Activated T-helper 1 cell treated with Interleukin-2 at 50 U/mL for 16 hours (primary cell): ENCODE measurements at regions not wholly inside any gene's neighbourhood (a gene's known extent, or its start where the extent isn't known, plus 50 kb on each side); places are given as distances from the start of the nearest gene placed in this dataset.
"Not testable (repeated sequence)": the region's sequence is repeated elsewhere in the genome, so short reads cannot be mapped to it uniquely, and the experiment has no call there.

Experiments used
- DNase-seq: peaks from one replicate; pipeline ENCODE4 v3.0.0-alpha.2; 2020; ENCODE audit warnings: low read depth

DNA sequence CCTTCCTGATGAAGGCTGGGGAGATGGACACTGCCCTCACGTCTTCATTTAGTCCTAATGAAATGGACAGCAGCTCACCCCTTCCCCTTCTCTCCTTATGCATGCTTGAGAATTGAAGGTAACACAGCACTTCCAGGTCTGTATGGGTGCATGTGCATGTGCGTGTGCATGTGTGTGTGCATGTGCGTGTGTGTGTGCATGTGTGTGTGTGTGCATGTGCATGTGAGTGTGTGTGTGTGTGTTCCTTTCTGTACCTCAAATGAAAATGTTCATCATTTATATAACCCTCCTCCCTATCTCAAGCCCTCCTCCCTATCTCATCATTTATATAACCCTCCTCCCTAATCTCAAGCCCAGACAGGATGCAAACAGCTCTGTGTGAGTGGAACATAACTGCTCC, 444.8 kb downstream of the MAT2B start:
- DNase-seq = no peak

DNA sequence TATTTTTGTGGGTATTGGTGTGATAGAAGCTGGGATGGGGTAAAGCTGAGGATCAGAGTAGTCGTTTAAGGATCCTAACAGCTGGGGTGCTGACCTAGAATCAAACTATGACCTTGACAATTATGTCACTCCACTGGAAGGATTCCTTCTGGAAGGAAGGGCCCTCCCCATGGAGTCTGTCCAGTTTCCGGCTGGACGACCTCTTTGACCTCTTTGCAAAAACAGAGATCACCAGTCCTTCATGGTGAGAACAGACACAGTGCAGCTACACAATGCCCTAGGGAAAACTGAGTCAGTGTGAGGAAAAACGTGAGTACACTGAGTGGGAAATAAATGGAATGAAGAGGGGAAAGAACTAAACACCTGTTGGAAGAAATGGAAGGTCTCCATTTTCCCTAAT, 445.6 kb downstream of the MAT2B start:
- no peak for DNase-seq

DNA sequence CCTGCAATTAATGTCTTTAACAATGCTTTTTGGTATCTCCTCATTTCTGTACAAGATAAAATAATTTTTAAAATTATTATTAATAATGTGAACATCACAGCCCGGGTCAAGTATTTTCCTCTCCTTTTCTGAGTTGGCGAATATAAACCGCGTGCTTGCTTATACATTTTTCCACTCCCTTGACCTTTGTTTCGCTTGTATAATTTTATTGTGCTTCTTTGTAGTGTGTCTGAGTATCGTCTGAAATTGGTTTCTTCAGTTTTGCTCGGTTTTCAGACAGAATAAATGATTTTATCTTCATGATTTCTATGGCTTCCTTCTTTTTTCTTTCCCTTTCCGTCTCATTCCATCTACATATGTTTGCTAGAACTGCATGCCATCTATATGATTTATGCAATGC, 448.5 kb downstream of the MAT2B start:
- DNase-seq = no peak

DNA sequence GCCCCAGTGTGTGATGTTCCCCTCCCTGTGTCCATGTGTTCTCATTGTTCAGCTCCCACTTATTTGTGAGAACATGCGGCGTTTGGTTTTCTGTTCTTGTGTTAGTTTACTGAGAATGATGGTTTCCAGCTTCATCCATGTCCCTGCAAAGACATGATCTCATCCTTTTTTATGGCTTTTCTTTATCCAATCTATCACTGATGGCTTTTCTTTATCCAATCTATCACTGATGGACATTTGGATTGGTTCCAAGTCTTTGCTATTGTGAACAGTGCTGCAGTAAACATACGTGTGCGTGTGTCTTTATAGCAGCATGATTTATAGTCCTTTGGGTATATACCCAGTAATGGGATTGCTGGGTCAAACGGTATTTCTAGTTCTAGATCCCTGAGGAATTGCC, 455.8 kb downstream of the MAT2B start:
- DNase-seq = not testable (repeated sequence)

DNA sequence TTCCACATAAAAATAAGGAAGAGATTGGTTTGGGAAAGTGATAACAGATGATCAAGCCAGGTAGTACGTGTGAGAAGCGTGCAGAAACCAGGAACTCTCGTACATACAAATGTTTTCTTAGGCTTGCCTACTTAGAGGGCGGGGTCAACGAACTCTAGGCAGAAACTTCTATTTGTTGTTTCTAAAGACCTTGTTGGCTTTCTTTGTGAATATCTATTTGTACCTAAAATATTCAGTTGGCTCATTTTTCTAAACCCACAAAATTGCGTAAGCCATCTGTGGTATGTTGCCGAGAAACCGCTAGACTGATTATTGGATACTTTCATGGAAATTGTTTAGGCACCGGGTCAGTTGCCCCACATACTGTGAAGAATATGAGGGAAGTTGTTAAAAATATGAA, 458.5 kb downstream of the MAT2B start:
- no peak for DNase-seq

DNA sequence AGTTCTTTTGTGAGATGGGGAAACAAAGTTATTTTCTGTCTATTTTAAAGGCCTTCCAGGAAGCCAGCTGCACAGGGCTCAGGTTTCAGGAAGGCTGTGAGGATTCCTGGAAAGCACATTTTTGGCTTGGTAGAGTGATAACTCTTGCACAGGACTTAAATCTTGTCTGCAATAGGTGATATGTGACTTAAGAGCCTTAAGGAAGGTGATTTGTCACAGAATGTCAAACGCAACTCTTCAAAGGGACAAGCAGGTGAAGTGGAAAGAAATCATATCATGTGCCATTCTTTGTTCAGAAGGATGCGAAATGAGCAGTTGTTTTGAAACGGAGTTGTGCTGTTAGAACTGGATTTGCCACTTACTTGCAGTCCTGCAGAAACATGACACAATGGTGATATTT, 459.3 kb downstream of the MAT2B start:
- DNase-seq = no peak

DNA sequence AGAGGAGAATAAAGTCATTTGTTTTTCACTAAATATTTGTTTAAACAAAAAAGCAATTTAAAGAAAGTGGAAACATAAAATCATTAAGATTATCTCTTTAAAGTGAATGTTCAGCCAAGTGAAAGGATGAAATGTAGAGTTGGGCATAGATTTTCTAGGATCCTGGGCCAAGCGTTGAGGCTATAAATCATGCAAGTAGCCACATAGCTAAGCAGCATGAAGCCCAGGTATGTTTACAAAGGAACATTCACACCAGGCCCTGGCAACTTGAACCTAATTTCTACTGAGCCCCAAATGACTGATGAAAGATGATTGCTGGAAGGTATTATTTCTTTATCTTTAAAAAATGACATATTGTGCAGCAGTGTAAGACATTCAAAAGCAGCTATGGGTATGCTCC, 461.8 kb downstream of the MAT2B start:
- no peak for DNase-seq

DNA sequence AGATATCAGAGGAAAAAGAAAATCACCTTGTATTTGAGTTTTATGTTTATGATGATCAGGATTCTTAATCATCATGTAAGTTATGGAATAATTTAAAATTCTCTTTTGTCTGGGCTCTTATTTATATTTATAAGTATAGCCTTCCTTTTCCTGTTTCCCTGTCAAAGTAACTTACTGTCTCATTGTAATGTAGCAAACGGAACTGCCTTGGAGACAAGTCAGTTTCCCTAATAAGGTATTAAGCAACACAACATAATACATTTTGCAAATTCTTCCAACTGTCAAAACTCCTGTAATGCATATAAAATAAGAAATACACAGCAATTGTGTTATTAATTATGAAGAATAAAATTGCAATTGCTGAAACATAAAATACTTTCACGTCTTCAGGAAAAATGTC, 463.2 kb downstream of the MAT2B start:
- no peak for DNase-seq

DNA sequence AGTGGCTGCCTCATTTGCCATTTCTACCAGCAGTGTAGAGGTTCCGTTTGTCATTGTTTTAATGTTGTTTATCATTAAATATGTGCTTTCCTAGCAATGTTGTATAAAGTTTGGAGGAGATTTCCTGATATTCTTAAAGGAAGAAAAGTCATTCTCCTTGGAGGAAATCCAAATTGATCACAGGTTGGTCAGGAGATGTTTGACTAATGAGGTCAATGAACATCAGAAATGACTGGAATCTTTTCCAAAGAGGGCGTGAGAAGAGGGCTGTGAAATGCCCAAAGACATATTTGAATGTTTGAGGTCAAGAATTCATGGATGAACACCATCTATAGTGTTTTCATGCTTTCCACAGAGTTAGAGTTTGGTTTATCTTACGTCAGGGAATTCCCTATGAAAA, 471.3 kb downstream of the MAT2B start:
- DNase-seq = no peak

DNA sequence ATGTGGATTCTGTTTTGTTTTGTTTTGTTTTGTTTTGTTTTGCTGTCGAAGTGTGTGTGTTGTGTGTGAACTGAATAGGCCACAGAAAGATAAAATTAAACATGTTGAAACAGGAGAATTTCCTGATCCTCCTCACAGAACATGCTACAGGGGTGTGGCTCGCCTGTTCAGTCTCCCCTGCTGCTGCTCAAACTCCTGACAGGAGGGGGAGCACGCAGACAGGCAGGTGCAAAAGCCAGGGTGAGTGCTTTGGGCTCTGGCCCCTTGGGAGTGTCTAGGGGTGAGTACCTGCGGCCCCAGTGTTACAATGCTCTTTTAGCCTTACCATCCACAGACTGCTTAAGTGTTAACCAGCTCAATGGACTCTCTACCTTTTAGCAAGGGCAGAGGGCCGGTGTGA, 473.5 kb downstream of the MAT2B start:
- no peak for DNase-seq

DNA sequence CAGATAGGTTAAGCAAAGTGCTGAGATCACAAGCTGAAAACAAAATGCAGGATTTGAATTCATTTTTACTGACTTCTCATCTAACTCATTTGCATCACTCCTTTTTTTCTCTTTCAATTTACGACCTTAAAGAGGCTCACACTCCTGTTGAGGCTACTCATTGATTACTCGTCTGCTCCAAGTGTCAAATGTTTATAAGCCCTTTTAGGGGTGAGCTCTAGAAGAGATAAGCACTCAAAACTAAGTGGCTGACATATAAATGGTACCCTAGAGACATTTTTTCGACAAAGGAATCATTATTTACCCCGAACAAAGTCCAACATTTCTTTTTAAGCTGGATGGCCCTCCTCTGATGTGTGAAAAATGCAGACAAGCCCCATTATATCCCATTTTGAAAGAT, 483.1 kb downstream of the MAT2B start:
- DNase-seq = no peak

DNA sequence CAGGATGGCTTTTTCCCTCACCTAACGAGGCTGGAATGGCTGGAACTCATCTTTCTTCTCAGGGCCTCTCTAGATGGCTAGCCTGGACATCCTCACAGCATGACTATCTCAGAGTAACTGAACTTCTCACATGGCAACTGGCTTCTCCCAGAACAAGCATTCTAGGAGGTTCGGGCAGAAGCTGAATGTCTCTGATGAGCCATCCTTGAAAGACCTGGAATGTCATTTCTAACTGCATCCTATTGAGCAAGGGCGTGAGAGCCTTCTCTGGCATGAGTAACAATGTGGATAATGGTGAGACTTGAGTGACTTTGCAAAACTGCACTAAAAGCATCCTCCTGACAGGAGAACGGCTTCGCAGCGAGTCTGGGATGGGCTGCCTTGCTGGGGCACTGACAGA, 487.7 kb downstream of the MAT2B start:
- no peak for DNase-seq

DNA sequence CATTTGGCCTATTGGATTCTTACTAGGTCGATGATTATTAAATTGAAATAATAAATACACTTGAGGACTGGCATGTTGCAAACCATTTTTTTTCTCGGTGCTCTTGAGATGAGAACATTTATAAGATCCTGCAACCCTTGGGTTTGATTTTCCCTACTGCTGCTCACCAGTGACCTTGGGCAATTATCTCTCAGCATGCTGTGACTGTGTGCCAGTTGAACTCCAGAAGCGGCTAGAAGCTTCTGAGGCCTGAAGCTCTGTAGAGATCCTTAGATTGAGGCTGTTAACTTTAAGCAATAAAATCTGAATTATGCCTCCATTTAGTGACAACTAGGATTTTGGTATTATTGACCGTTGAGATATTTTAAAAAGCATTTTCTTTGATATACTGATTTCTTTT, 489.8 kb downstream of the MAT2B start:
- no peak for DNase-seq

DNA sequence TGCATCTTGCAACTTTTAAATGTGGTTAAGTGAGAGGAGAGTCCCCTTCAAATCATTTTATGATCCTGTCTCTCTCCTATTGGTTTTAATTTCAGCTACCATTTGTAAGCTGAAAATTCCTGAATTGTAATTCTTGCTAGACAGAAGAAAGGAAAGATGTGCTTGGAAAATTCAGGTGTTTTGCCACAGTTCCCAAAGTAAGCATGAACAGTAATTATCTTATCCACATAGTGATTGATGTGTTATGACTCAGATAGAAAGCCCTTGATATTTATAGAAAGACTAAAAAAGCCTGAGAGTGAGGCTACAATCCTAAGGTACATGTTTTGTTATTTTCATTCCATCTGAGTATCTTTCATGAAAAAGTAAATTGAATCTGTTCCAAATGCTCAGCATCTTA, 492.5 kb downstream of the MAT2B start:
- DNase-seq = no peak

DNA sequence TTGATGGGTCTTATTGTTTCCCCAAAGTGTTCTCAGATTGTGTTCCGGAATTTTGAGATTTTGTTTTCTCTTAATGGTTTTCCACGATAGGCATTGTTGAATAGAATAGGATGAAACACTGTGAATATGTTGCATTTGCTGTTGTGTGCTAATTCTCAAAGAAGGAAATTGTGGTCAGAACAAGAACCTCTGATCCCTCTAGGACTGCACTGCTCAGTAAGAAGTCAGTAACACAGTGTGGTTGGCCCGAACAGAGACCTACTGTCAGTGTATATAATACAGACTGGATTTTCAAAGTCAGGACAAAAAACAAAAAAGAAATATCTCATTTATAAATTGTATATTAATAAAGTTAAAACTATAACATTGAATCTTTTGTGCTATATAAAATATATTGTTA, 494.8 kb downstream of the MAT2B start:
- DNase-seq = no peak

DNA sequence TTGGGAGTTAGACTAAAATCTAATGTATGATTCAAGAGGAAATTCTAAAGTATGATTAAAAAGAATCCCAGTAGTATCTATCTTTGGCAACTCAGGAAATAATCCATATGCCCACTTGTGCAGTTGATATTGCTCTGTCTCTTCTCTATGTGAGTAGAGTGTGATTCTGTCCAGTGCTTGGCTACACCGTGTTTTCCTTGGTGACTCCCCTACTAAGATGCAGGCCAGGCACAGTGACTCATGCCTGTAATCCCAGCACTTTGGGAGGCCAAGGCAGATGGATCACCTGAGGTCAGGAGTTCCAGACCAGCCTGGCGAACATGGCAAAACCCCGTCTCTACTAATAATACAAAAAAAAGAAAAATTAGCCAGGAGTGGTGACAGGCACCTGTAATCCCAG, 495.4 kb downstream of the MAT2B start:
- DNase-seq = no peak

DNA sequence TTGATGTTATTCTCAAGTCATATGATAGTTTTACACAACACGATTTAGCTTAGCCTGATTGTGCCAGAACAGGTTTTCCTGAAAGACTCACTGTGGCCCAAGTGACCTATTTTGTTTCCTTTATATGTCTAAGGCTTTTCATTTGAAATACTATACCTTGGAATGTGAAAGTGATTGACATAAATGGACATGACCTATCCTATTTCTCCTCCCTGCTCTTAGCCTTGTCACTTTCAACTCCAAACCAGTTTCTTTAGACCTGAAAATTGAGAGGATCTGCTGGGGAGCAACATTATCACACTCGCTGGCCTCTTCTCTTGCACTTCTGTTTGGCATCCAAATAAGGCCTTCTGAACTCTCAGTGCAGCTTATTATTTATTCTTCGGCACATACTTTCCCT, 496.8 kb downstream of the MAT2B start:
- no peak for DNase-seq

DNA sequence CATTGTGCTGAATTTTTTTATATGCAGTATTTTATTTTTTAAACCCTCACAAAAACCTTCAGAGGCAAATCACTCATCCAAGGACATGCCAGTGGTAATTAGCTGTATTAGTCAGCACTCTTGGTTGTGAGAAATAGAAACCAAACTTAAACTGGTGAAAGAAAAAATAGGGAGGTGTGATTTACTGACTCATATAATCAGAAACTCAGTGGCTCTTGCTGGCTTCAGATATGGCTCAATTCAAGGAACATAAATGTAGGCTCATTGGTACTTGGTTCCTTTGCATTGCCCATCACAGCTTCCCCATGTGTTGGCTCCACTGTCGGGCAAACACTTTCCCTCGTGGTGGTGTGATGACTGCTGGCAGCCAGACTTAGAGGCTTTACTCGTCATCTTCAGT, 497.2 kb downstream of the MAT2B start:
- DNase-seq = no peak

DNA sequence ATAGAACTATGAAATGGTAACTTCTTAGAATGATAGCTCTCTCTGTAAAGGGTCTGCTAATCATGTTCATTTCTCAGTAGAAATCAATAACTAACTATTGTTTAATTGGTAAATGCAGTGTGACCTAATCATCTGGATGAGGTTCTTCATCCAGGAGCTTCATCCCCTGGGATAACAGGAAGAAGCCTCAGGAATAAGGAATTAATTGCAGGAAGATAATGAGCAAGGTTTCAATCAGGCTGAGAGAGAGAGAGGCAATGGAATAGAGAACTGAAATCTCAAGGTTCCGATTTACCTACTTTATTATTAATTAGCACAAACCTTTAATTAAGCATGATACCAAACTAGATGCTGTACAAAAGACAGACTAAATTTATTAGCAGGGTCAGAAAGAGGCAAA, 499.7 kb downstream of the MAT2B start:
- DNase-seq = no peak

DNA sequence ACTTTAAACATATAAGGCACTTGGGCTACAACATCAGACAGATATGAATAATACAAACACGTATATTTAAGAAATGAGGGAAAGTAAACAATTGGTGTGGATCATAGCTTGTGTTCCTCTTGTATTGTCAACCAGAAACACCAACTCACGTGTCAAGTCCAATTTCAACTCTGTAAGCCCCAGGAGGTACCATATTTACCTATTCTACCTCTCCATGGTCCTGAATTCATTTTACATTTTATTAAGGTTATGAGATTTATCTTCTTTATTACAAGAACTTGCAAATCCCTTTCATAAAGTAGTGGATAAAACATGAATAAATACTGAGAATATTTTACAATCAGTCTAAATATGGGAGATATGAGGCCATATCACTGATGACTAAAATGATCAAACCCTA, 501.6 kb downstream of the MAT2B start:
- DNase-seq = no peak

DNA sequence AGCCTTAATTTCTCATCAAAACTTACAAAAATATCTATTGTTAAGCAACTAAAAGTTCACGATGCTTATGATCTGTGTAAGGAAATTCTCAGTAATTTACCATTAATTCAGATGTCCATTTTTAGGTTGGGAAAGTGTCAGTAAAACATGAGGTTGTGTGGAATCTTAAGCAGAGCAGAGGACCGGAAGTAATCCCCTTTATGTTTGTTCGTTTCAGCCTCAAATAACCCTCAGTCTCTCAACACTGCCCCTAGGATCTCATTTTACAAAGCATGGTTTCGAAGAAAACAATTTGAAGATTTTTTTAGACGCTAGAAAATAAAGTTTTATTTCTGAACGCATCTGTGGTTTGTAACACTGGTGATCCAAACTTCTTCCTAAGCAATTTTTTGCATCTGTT, 504.2 kb downstream of the MAT2B start:
- no peak for DNase-seq

DNA sequence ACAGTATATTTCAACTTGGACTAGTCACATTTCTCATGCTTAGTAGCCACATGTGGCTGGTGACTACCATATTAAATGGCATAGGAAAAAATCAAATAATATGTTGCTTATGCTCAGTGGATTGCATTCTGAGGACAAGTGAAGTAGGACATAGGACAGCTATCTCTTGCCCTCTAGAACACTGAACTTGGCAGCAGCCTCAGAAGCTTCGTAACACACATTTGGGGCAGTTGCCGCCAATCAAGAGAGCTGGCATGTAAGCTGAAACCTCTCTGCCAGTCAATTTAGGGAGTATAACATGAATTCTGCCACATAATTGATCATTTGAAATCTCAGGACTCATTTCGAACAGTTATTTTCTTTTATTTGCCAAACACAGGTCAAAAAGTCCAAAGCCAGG, 505.5 kb downstream of the MAT2B start:
- DNase-seq = no peak

DNA sequence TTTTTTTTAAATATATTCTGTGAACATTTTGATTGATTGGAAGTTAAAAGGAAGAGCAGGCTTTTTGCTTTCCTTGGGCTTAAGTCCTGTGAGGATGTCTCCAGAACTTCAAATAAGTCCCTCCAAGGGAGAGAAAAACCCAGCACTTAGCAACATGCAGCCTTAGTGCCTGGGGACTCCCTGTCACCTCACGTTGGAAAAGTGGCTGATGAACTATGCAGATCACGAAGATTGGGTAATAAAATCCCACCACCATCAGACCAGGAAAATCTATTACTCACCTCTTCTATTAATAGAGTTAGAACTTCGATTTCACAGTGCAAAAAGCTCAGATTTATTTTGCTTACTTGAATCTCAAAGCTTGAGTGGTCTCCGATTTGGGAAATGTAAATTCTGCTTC, 507.0 kb downstream of the MAT2B start:
- DNase-seq = no peak

DNA sequence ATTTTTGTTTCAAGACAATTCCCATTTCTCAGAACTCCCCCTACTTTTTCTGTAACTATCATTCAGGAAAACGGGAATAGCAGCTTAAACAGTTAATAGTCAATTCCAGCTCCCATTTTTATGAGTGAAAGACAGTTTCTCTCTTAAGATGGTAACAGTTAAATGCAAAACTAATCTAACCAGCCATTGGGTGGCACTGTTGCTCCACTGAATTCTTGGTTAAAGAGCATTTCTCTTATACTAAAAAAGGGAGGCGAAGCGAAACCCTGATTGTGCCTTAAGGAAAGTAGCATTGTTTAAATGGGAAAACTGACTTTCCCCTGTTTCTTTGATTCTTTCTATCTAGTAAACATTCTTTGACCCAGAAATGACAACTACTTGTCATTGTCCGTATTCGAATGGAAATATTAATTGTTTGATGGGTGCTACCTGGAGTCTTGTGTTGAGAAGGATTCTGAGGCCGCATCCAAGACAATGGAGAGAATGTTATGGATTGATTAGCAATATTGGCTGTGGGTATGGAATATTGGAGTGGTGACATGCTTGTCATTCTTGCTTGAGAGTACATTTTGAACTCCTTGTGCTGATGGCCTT, 507.8 kb downstream of the MAT2B start:
- no peak for DNase-seq

DNA sequence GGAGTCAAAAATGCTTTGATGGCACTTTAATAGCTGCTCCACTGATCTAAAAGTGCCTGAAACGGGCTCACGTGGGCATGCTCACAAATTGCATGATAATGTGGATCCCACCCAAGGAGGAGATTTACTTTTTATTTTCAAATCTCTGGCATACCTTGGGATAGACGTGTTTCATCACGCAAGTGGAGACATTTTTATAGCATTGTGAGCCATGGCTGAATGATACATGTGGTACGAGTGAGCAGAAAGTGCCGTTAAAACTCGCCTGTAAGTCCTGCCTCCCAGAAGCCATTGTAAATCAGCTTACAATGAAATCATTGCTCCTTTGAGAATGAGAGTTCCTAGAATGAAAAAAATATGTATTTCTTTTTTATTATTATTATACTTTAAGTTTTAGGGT, 514.7 kb downstream of the MAT2B start:
- DNase-seq = no peak
